Natural killer cell treated with Interleukin-12 subunit alpha and Interleukin-12 subunit beta and Interleukin-15 and Interleukin-18, amount 100 ng/mL, for 72 hours (primary cell): ENCODE measurements at regions not wholly inside any gene's neighbourhood (a gene's known extent, or its start where the extent isn't known, plus 50 kb on each side); places are given as distances from the start of the nearest gene placed in this dataset.

Experiments used
- ATAC-seq, 2 donors: fragments of 150-1000 bp; cut with Tn5 transposase in 1 of 2; sonication (Bioruptor Pico), chemical (Tn5 transposase) in 1 of 2; 2 replicates each; pipeline ENCODE4 v1.10.0; 2021
- DNase-seq: peaks from one replicate; pipeline ENCODE4 v3.0.0; 2022; ENCODE audit warnings: low spot score
- H3K27ac Mint-ChIP-seq, 2 donors: 1 replicate in 1 of 2; 2 replicates in 1 of 2; pipeline ENCODE4 v1.8.0; 2022; ENCODE audit warnings: mixed read lengths in 2 of 2, mild to moderate bottlenecking in 1 of 2, moderate library complexity in 1 of 2
- H3K27me3 Mint-ChIP-seq, 2 donors: 1 replicate in 1 of 2; 2 replicates in 1 of 2; pipeline ENCODE4 v1.8.0; 2022; ENCODE audit warnings: mixed read lengths in 2 of 2
- H3K36me3 Mint-ChIP-seq: one replicate; pipeline ENCODE4 v1.8.0; 2022; ENCODE audit warnings: mixed read lengths
- H3K4me1 Mint-ChIP-seq, 2 donors: 1 replicate in 1 of 2; 2 replicates in 1 of 2; pipeline ENCODE4 v1.8.0; 2022; ENCODE audit warnings: low read depth in 2 of 2, mixed read lengths in 2 of 2, mild to moderate bottlenecking in 1 of 2
- H3K4me3 Mint-ChIP-seq: one replicate; pipeline ENCODE4 v1.8.0; 2022; ENCODE audit warnings: mixed read lengths
- H3K9me3 Mint-ChIP-seq: 2 replicates; pipeline ENCODE4 v1.8.0; 2022; ENCODE audit warnings: mixed read lengths

- Mint-ChIP-seq H3K9me3 (no peaks in the 10 kb centered on the region), H3K27ac (no peak overlapping the region), H3K36me3 (no peaks in the 10 kb centered on the region), H3K4me3 (no peak overlapping the region), H3K4me1 (no peaks in the 10 kb centered on the region), H3K27me3 (no peaks in the 10 kb centered on the region)
- ATAC-seq (no peak), DNase-seq (no peak)
These were observed 191.1 kb upstream of the FGGY start for GRCh38 chr1:59105548-59106507.

- H3K36me3 Mint-ChIP-seq, result no peaks in the 10 kb centered on the region
- H3K27me3 Mint-ChIP-seq, result no peaks in the 10 kb centered on the region
- H3K4me1 Mint-ChIP-seq, result no peaks in the 10 kb centered on the region
- DNase-seq (no peak), ATAC-seq (no peak)
- no peak overlapping the region for H3K27ac Mint-ChIP-seq
- H3K9me3 Mint-ChIP-seq, result no peaks in the 10 kb centered on the region
- H3K4me3 Mint-ChIP-seq, result no peak overlapping the region
These were observed 189.4 kb upstream of the FGGY start for GRCh38 chr1:59107516-59107915.

GRCh38 chr1:59107916-59108315 is 189.0 kb upstream of the FGGY start:
- DNase-seq (no peak), ATAC-seq (no peak)
- Mint-ChIP-seq H3K27me3 (no peaks in the 10 kb centered on the region), H3K36me3 (no peaks in the 10 kb centered on the region), H3K4me3 (no peak overlapping the region), H3K9me3 (no peaks in the 10 kb centered on the region), H3K4me1 (no peaks in the 10 kb centered on the region), H3K27ac (no peak overlapping the region)

GRCh38 chr1:59108481-59109317 is 188.2 kb upstream of the FGGY start:
- H3K9me3 Mint-ChIP-seq, result no peaks in the 10 kb centered on the region
- H3K4me1 Mint-ChIP-seq, result no peaks in the 10 kb centered on the region
- DNase-seq, result no peak
- H3K4me3 Mint-ChIP-seq, result no peak overlapping the region
- no peak overlapping the region for H3K27ac Mint-ChIP-seq
- no peak for ATAC-seq
- H3K27me3 Mint-ChIP-seq, result peaks cover 0 to 2% of the 10 kb centered on the region in 2 donors
- no peaks in the 10 kb centered on the region for H3K36me3 Mint-ChIP-seq

GRCh38 chr1:59110271-59110670 is 186.6 kb upstream of the FGGY start:
- no peak overlapping the region for H3K4me3 Mint-ChIP-seq
- no peak overlapping the region for H3K27ac Mint-ChIP-seq
- no peak for ATAC-seq
- no peaks in the 10 kb centered on the region for H3K36me3 Mint-ChIP-seq
- H3K4me1 Mint-ChIP-seq, result no peaks in the 10 kb centered on the region
- DNase-seq, result no peak
- H3K9me3 Mint-ChIP-seq, result no peaks in the 10 kb centered on the region
- H3K27me3 Mint-ChIP-seq, result peaks cover 2 to 7% of the 10 kb centered on the region in 2 donors

GRCh38 chr1:59113876-59114457 is 182.9 kb upstream of the FGGY start:
- Mint-ChIP-seq H3K4me3 (no peak overlapping the region), H3K27ac (no peak overlapping the region), H3K27me3 (peaks cover 10 to 12% of the 10 kb centered on the region in 2 donors), H3K4me1 (no peaks in the 10 kb centered on the region), H3K9me3 (no peaks in the 10 kb centered on the region), H3K36me3 (no peaks in the 10 kb centered on the region)
- DNase-seq, result no peak
- no peak for ATAC-seq

- Mint-ChIP-seq H3K36me3 (no peaks in the 10 kb centered on the region), H3K27ac (no peak overlapping the region), H3K9me3 (no peaks in the 10 kb centered on the region), H3K27me3 (peaks cover 10 to 14% of the 10 kb centered on the region in 2 donors), H3K4me1 (no peaks in the 10 kb centered on the region), H3K4me3 (no peak overlapping the region)
- ATAC-seq, result no peak
- DNase-seq, result no peak
These were observed 181.0 kb upstream of the FGGY start for GRCh38 chr1:59115865-59116264.

- Mint-ChIP-seq H3K27ac (no peak overlapping the region), H3K9me3 (no peaks in the 10 kb centered on the region), H3K4me1 (no peaks in the 10 kb centered on the region), H3K27me3 (peaks cover 16 to 22% of the 10 kb centered on the region in 2 donors), H3K4me3 (no peak overlapping the region), H3K36me3 (no peaks in the 10 kb centered on the region)
- no peak for ATAC-seq
- DNase-seq, result no peak
These were observed 179.9 kb upstream of the FGGY start for GRCh38 chr1:59116920-59117542.

GRCh38 chr1:59122527-59122926 is 174.4 kb upstream of the FGGY start:
- ATAC-seq (no peak), DNase-seq (no peak)
- Mint-ChIP-seq H3K4me1 (peaks cover 29 to 31% of the 10 kb centered on the region in 2 donors), H3K9me3 (peaks cover 15% of the 10 kb centered on the region), H3K36me3 (peaks cover 12% of the 10 kb centered on the region), H3K27ac (peak overlapping the region in 1 of 2 donors; percentile 2), H3K4me3 (no peak overlapping the region), H3K27me3 (peaks cover 34 to 42% of the 10 kb centered on the region in 2 donors)

GRCh38 chr1:59123081-59123681 is 173.7 kb upstream of the FGGY start:
- H3K27ac Mint-ChIP-seq, result peak overlapping the region in 1 of 2 donors; percentile 2
- no peak for ATAC-seq
- H3K9me3 Mint-ChIP-seq, result peaks cover 15% of the 10 kb centered on the region
- no peak for DNase-seq
- peaks cover 12% of the 10 kb centered on the region for H3K36me3 Mint-ChIP-seq
- no peak overlapping the region for H3K4me3 Mint-ChIP-seq
- H3K4me1 Mint-ChIP-seq, result peaks cover 29 to 35% of the 10 kb centered on the region in 2 donors
- H3K27me3 Mint-ChIP-seq, result peaks cover 34 to 42% of the 10 kb centered on the region in 2 donors

- ATAC-seq (no peak), DNase-seq (no peak)
- Mint-ChIP-seq H3K27me3 (peaks cover 34 to 42% of the 10 kb centered on the region in 2 donors), H3K36me3 (peaks cover 12% of the 10 kb centered on the region), H3K27ac (peak overlapping the region in 1 of 2 donors; percentile 16), H3K4me3 (no peak overlapping the region), H3K4me1 (peaks cover 29 to 35% of the 10 kb centered on the region in 2 donors), H3K9me3 (peaks cover 15% of the 10 kb centered on the region)
These were observed 172.7 kb upstream of the FGGY start for GRCh38 chr1:59124166-59124565.

- DNase-seq (no peak), ATAC-seq (peak; percentile 61 to 77)
- Mint-ChIP-seq H3K27ac (peak overlapping the region; percentile 12 to 16), H3K4me3 (peak overlapping the region; percentile 50), H3K27me3 (peaks cover 34 to 42% of the 10 kb centered on the region in 2 donors), H3K4me1 (peaks cover 29 to 35% of the 10 kb centered on the region in 2 donors), H3K36me3 (peaks cover 12% of the 10 kb centered on the region), H3K9me3 (peaks cover 15% of the 10 kb centered on the region)
These were observed 171.7 kb upstream of the FGGY start for GRCh38 chr1:59125154-59125553.
